PFSK-1 (cell line): ENCODE measurements at regions not wholly inside any gene's neighbourhood (a gene's known extent, or its start where the extent isn't known, plus 50 kb on each side); places are given as distances from the start of the nearest gene placed in this dataset.

Source experiments
- FOXP2 ChIP-seq: optimal IDR thresholded peaks from 2 replicates; pipeline ENCODE3; 2011; ENCODE audit warnings: borderline replicate concordance, control low read depth, inconsistent platforms; ENCODE audit not compliant: insufficient read depth; ENCODE audit errors: extremely low read length, extremely low read depth
- POLR2AphosphoS5 ChIP-seq: IDR thresholded peaks from 2 replicates; pipeline ENCODE4 v1.6.1; 2012; ENCODE audit warnings: low read depth, mild to moderate bottlenecking, control low read depth, low read length, moderate library complexity
- REST ChIP-seq, 2 experiments: IDR thresholded peaks; 2 replicates each; pipeline versions ENCODE4 v1.6.1 to v1.8.0; 2011 to 2012; ENCODE audit warnings: low read depth in 2 of 2, low read length in 2 of 2, control low read depth in 1 of 2, inconsistent platforms in 1 of 2, mild to moderate bottlenecking in 1 of 2, moderate library complexity in 1 of 2; ENCODE audit not compliant: insufficient read depth in 1 of 2
- SIN3A ChIP-seq: IDR thresholded peaks from 2 replicates; pipeline ENCODE4 v1.6.1; 2012; ENCODE audit warnings: mild to moderate bottlenecking, low read length, moderate library complexity, borderline replicate concordance; ENCODE audit not compliant: insufficient read depth
- TAF1 ChIP-seq: IDR thresholded peaks from 2 replicates; pipeline ENCODE4 v1.6.1; 2012; ENCODE audit warnings: low read length, control low read depth, borderline replicate concordance; ENCODE audit not compliant: insufficient read depth

DNA sequence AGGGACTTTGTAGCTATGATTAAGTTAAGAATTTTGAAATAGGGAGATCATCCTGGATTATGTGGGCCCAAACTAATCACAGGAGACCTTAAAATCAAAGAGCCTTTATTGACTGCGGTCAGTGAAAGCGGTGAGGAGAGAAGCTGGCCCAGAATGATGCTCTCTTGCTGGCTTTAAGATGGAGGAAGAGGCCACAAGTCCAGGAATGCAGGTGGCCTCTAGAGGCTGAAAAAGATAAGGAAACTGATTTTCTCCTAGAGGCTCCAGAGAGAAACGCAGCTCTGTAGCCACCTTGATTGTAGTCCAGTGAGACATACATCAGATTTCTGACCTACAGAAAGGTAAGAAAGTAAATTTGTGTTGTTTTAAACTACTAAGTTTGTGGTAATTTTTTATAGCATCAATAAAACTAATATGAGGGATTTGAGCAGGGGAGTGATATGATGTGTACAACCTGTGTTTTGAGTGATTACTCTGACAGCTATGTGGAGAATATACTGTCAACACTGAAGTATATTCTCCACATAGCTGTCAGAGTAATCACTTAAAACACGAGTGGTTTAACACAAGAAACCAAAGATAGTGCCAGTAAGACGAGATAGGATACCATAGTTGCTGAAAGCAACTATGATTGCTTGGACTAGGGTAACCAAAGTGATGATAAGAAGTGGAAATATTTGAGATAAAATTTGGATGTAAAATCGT, 364.4 kb upstream of the CHST9 start:
- TF ChIP-seq REST (IDR thresholded peaks at IDR 0.05; ENCODE audit: insufficient read depth in 1 of 2, low read depth in 2 of 2, low read length in 2 of 2): no peak
- no peak for TF ChIP-seq SIN3A
- no peak for TF ChIP-seq FOXP2
- TF ChIP-seq TAF1: no peak
- TF ChIP-seq POLR2AphosphoS5: no peak

DNA sequence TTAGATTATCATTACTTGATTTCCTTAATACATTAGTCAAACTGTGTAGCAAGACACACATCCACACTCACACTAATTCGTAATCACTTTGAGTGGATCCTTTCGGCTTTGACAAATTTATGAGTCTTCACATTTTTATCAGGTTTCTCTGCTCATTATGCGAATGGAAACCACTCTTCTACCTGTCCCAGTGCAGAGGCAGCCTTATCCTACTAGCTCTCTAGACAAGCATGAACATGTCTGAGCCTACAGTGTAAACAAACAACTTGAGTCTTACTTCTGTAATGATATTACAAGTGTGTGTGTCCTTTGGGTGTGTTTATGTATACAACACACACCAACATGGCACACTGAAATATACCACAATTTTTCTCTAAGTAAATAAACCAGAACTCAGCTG, 361.9 kb upstream of the CHST9 start:
- TF ChIP-seq REST (IDR thresholded peaks at IDR 0.05; ENCODE audit: insufficient read depth in 1 of 2, low read depth in 2 of 2, low read length in 2 of 2): no peak
- no peak for TF ChIP-seq SIN3A
- TF ChIP-seq TAF1: no peak
- no peak for TF ChIP-seq FOXP2
- TF ChIP-seq POLR2AphosphoS5: no peak

DNA sequence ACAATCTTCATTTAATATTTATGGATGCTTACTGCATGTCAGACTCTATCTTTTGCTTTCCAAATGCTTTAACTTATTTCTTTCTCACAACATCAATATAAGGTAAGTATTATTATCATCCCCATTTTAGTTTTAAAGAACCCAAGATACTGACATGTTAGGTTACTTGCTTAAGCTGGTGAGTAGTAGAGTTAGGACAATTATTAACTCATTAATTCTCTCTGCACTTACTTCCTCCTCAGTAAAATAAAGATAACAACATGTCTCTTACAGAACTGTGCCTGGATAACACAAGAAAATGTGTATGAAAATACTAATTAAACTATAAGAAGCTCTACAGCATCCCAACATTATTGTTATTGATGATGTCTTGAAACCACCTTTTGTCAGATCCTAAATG, 359.1 kb upstream of the CHST9 start:
- TF ChIP-seq REST (IDR thresholded peaks at IDR 0.05; ENCODE audit: insufficient read depth in 1 of 2, low read depth in 2 of 2, low read length in 2 of 2): no peak
- no peak for TF ChIP-seq TAF1
- TF ChIP-seq SIN3A: no peak
- no peak for TF ChIP-seq POLR2AphosphoS5
- no peak for TF ChIP-seq FOXP2

DNA sequence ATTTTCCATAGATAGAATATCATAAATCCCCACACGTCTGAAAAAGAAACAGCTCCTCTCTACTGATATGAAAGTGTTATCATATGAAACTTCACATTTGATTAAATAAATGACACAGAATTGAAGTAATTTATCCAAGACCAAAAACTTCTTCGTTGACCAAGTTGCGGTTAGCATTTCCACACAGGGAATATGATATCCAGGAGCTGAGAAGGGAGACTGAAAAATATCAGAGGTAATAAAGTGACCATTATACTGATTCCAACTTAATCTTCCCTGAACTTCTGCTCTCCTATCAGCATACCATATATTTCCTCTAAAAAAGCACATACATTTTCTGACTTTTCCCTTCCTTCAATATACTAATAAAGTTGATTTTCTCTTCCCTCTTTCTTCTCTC, 356.2 kb upstream of the CHST9 start:
- TF ChIP-seq FOXP2: no peak
- no peak for TF ChIP-seq POLR2AphosphoS5

GRCh38 chr18:27540111-27540510, 355.0 kb upstream of the CHST9 start:
- TF ChIP-seq FOXP2 (no peak), POLR2AphosphoS5 (no peak), SIN3A (no peak)

- TF ChIP-seq FOXP2 (no peak), SIN3A (no peak), REST (IDR thresholded peaks at IDR 0.05; ENCODE audit: insufficient read depth in 1 of 2, low read depth in 2 of 2, low read length in 2 of 2) (no peak), TAF1 (no peak), POLR2AphosphoS5 (no peak)
Measured at GRCh38 chr18:27528925-27529521, 343.9 kb upstream of the CHST9 start.
